SK-N-SH (cell line): ENCODE measurements at regions not wholly inside any gene's neighbourhood (a gene's known extent, or its start where the extent isn't known, plus 50 kb on each side); places are given as distances from the start of the nearest gene placed in this dataset.

Experiments
- CHD2 ChIP-seq: fragments of 150-350 bp; IDR thresholded peaks from 2 replicates; pipeline ENCODE4 v1.6.1; 2018; ENCODE audit warnings: low read length; ENCODE audit not compliant: partially characterized antibody
- CTCF ChIP-seq: fragments of 200-600 bp; sonication (generic); IDR thresholded peaks from 2 replicates; pipeline ENCODE4 v1.6.1; 2017; ENCODE audit warnings: antibody characterized with exemption, mild to moderate bottlenecking, moderate library complexity
- ELF1 ChIP-seq: IDR thresholded peaks from 2 replicates; pipeline ENCODE4 v1.4.0; 2012
- EP300 ChIP-seq, 2 experiments: IDR thresholded peaks; 2 replicates each; pipeline versions ENCODE4 v1.4.0 to v1.6.1; 2012; ENCODE audit warnings: borderline replicate concordance in 1 of 2, low read depth in 1 of 2, low read length in 1 of 2
- GABPA ChIP-seq: IDR thresholded peaks from 2 replicates; pipeline ENCODE4 v1.4.0; 2012; ENCODE audit warnings: low read depth, mild to moderate bottlenecking
- MAX ChIP-seq: IDR thresholded peaks from 2 replicates; pipeline ENCODE4 v1.4.0; 2012; ENCODE audit warnings: low read depth
- PBX3 ChIP-seq: IDR thresholded peaks from 2 replicates; pipeline ENCODE4; 2012
- RAD21 ChIP-seq: IDR thresholded peaks from 2 replicates; pipeline ENCODE4 v1.6.1; 2012; ENCODE audit warnings: mild to moderate bottlenecking, low read length
- YY1 ChIP-seq: IDR thresholded peaks from 2 replicates; pipeline ENCODE4 v1.4.0; 2012; ENCODE audit warnings: low read depth, mild to moderate bottlenecking
- TF ChIP-seq, protein P1 (sequence below): IDR thresholded peaks from 2 replicates; pipeline ENCODE4 v1.4.0; 2012; ENCODE audit warnings: low read depth, borderline replicate concordance
- TF ChIP-seq, protein P2 (sequence below): IDR thresholded peaks from 2 replicates; pipeline ENCODE4 v1.6.1; 2012; ENCODE audit warnings: mild to moderate bottlenecking, low read depth, low read length, moderate library complexity

DNA sequence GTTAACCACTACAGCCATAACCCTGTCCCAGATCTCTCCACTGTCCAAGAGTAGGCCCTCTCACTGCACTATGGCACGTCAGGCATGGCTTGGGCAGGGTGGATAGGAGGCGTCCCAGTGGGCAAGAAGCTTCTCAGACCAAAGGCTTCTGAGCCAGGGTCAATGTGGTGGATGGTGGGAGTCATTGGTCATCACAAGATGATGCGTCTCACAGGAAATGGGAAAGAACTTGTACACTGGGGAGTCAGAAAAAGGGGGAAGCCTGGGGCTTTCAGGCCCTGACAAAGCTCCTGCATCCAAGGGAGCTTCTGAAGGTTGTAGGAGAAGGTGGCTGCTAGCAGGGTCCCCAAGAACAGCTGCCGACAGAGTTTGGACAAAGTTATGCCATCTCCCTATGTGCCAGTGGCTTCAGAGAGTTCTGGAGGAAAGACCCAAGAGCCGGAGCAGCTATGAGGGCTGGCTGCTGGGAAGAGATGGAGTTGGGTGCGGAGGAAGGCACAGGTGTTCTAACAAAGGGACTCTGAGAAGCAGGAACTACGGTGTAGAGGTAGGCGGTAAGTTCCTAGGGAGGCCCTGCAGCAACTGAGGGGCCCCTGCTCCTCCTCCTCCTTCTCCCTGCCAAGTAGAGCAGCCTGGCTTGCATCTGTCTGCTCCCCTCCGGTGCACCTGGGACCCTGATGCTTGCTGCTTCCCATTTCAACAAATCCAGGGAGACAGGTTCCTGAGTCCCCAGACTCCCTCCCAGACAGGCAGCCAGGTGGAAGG, 81.1 kb downstream of the ARL6IP4 start:
- no peak for TF ChIP-seq CTCF
- TF ChIP-seq GABPA, result no peak
- TF ChIP-seq, protein P1, sequence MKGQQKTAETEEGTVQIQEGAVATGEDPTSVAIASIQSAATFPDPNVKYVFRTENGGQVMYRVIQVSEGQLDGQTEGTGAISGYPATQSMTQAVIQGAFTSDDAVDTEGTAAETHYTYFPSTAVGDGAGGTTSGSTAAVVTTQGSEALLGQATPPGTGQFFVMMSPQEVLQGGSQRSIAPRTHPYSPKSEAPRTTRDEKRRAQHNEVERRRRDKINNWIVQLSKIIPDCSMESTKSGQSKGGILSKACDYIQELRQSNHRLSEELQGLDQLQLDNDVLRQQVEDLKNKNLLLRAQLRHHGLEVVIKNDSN, result no peak
- TF ChIP-seq YY1, result no peak
- TF ChIP-seq, protein P2, sequence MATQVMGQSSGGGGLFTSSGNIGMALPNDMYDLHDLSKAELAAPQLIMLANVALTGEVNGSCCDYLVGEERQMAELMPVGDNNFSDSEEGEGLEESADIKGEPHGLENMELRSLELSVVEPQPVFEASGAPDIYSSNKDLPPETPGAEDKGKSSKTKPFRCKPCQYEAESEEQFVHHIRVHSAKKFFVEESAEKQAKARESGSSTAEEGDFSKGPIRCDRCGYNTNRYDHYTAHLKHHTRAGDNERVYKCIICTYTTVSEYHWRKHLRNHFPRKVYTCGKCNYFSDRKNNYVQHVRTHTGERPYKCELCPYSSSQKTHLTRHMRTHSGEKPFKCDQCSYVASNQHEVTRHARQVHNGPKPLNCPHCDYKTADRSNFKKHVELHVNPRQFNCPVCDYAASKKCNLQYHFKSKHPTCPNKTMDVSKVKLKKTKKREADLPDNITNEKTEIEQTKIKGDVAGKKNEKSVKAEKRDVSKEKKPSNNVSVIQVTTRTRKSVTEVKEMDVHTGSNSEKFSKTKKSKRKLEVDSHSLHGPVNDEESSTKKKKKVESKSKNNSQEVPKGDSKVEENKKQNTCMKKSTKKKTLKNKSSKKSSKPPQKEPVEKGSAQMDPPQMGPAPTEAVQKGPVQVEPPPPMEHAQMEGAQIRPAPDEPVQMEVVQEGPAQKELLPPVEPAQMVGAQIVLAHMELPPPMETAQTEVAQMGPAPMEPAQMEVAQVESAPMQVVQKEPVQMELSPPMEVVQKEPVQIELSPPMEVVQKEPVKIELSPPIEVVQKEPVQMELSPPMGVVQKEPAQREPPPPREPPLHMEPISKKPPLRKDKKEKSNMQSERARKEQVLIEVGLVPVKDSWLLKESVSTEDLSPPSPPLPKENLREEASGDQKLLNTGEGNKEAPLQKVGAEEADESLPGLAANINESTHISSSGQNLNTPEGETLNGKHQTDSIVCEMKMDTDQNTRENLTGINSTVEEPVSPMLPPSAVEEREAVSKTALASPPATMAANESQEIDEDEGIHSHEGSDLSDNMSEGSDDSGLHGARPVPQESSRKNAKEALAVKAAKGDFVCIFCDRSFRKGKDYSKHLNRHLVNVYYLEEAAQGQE, result no peak
- no peak for TF ChIP-seq PBX3
- no peak for TF ChIP-seq EP300 (IDR thresholded peaks at IDR 0.05; ENCODE audit: borderline replicate concordance in 1 of 2, low read depth in 1 of 2, low read length in 1 of 2)
- no peak for TF ChIP-seq ELF1
- no peak for TF ChIP-seq RAD21
- no peak for TF ChIP-seq MAX
- TF ChIP-seq CHD2, result no peak
